Stimulated activated CD8-positive, alpha-beta memory T cell treated with anti-CD3 and anti-CD28 coated beads, Interleukin-2, amount 100 ng/mL, for 1 hour (primary cell): ENCODE measurements at regions not wholly inside any gene's neighbourhood (a gene's known extent, or its start where the extent isn't known, plus 50 kb on each side); places are given as distances from the start of the nearest gene placed in this dataset.

Experiments
- DNase-seq, 2 donors: peaks; one replicate each; pipeline ENCODE4 v3.0.0-alpha.2; 2020; ENCODE audit warnings: low read depth in 2 of 2

DNA sequence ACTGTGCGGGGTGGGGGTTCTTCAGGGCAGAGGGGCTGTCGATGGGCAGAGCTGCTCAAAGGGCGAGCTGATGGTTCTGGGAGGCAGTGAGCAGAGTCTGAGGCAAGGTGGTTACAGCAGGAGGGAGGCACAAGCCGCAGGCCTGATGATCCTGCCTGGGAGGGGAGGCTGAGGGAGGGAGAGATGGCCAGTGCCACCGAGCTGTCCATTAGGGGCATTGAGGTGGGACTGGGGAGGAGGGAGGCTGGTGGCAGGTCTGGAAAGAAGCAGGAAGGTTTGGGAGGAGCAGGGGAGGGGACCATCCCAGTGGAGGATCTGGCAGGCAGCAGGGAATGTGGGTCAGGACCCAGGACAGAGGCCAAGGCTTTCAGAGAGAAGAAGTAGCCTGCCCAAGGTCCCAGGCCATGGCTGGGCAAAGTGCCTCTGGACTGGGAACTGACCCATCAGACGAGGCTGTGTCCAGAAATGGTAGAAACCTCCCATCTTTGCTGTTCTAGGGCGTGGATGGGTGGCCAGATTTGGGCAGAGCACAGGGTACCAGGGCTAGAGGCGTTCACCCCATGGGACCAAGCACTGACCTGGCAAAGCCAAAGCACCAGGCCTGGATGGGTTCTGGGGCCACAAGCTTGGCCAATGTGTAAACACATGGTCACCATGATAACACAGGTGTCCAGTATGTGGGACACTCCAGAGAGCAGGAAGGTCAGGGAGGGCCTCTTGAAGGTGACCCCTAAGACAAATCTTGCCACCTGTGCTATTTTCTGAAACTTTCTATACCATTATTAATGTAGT is 55.5 kb downstream of the INHBB start:
- no peak for DNase-seq

- DNase-seq = no peak
Measured at GRCh38 chr2:120402067-120402433, 56.1 kb downstream of the INHBB start.

GRCh38 chr2:120402508-120402907 is 56.6 kb downstream of the INHBB start:
- no peak for DNase-seq

DNA sequence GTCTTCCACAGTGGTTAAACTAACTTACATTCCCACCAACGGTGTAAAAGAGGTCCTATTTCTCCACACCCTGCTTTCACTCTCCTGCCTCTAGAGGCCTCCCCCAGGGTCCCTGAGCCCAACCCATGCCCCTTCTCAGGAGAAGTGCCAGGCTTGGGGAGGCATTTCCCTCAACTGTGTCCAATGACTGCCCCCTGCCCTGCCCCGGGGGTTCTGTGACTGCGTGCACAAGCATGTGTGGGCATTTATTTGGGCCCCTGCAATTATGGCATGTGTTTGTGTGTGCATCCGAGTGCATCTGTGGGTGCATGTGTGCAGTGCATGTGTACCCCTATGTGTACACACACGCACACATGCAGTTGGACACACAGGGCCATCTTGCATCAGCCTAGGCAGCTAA is 57.3 kb downstream of the INHBB start:
- DNase-seq = no peak

GRCh38 chr2:120403676-120404075 is 57.7 kb downstream of the INHBB start:
- no peak for DNase-seq

DNA sequence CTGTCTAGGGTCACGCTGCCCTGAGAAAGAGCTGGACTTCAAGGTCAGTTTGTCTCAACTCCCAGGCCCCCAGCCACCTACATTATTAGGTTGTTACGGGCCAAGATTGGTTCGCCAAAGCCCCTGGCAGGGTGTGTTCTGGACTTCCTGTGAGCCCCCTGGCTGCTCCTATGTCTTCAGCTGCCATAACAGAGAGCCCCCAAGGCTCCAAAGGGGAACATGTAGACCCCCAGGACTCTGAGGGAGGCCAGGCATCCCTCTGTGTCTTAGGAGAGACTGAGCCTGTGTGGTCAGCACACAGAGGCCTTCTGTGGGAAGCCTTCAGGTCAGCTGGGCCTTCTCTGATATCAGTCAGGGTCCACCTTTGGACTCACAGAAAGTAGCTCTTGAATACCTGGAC is 58.3 kb downstream of the INHBB start:
- DNase-seq = no peak

GRCh38 chr2:120404941-120405758 is 59.2 kb downstream of the INHBB start:
- DNase-seq = no peak

DNA sequence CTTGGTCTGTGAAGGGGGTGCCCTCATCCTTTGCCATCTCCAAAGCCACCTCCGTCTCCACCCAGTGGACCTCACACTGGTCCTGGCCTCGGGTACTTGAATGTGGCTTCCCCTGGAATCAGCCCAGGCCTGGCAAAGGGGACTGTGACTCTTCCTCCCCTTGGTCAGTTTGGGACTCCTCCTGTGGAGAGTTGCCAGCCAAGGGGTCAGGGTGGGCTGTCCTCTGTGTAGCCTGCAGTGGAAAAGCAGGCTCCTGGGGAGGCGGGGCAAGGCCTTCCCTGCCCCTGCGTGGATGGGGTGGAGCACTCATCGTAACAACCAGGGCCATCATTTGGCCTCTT is 59.8 kb downstream of the INHBB start:
- DNase-seq = no peak

- DNase-seq = no peak
Measured at GRCh38 chr2:120406566-120406965, 60.6 kb downstream of the INHBB start.

GRCh38 chr2:120410487-120410886 is 64.6 kb downstream of the INHBB start:
- no peak for DNase-seq

DNA sequence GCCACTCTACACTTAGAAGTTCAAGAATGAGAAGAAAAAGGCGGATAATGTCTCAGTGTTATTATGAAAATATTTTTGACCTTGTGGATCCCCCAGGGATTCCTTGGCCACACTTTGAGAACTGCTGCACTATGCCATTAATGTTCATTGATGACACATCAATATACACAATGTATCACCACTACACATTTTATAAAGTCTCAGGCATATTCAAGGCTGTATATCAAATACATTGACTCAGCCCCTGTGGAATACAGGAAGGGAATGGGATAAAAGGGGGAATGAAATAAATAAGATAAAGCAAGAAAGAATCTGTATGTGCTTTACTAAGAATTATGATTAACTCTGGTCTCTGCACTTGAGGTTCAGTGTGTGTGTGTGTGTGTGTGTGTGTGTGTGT is 69.1 kb downstream of the INHBB start:
- no peak for DNase-seq

DNA sequence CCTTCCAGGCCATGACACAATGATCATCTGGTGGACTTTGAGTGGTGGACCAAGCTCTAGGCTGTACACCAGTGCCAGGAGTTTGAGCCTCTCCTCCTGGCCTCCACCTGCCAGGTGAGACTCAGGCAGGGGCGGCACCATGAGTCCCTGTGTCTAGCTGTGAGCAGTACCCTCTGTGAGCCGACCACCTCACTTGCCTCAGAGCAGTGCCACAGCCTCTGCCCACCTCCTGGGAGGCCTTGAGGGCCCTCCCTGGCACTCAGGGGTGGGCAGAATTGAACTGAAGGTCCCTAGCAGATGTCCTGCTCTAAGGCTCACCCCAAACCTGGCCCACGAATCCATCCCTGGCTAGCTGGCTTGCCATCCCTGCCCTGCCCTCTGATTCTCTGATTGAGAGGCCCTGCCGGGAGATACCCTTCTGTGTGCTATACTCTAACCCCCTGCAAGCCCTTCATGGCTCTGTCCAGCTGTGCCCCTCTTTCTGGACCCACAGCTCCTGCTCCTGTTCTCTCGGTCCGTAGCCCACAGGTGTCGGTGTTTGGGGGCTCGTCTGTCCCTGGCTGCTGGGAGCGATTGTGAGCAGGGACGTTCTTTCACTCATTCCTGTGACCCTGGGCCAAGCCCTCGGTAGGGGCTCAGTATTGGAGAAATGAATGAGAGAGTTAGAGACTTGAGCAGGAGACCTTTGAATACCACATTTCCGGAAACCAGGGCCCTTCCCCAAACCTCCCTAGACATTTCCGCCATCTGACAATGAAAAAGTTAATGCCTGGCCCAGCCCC is 70.0 kb downstream of the INHBB start:
- DNase-seq = no peak

DNA sequence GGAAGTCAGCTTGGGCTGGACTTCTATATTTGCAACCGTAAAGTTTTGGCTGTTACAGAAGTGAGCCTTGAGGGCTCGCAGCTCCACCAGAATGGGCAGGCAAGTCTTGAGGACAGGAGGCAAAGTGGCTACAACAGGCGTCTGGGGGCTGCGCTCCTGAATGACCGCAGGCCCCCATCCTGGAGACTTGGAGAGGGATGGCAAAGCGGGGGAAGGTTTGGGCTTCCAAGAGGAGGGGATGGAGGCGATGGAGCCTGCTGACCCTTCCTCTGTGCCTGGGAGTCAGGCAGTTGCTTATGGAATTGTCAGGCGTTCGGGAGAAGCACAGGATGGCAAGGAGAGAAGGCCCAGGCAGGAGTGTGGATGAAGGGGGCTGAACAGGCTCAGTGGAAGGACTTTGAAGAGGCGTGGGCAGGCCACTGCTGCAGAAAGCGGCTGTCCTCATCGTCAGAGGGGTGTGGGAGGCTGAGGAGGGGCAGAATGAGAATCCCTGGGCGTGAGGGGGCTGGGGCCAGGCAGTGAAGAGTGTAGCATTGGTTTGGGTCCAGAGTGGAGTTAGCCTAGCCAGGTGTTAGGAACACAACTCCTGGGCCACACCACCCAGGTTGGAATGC is 72.3 kb downstream of the INHBB start:
- DNase-seq = no peak

DNA sequence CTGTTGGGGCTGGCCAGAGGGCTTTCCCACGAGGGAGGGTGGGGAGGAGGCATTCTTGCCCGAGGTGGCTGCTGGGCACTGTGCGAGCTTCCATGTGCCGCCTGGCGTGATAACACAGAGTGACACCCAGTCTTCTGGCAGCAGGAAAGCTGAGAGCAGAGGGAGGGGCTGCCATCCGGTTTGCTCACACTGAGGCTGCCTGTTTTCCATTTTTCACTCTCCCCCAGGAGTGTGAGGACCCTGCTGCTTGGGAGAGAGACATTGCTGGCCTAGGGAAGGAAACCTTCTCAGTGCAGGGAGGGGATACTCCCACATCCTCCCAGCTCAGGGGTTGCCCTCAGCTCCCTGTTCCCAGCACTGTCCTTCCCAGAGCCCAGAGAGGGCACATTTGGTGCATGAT is 73.1 kb downstream of the INHBB start:
- DNase-seq = no peak

DNA sequence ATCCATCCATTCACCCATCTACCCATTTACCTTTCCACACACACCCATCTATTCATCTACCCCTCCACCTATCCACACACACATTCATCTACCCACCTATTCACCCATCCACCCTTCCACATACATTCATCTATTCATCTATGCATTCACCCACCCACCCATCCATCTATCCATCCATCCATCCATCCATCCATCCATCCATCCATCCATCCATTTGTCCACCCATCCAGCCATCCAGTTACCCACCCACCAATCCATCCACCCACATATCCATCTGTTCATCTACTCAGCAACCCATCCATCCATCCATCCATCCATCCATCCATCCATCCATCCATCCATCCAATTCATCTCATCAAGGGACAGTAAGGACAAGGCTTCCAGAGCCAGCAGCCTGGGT is 74.0 kb downstream of the INHBB start:
- DNase-seq = no peak

DNA sequence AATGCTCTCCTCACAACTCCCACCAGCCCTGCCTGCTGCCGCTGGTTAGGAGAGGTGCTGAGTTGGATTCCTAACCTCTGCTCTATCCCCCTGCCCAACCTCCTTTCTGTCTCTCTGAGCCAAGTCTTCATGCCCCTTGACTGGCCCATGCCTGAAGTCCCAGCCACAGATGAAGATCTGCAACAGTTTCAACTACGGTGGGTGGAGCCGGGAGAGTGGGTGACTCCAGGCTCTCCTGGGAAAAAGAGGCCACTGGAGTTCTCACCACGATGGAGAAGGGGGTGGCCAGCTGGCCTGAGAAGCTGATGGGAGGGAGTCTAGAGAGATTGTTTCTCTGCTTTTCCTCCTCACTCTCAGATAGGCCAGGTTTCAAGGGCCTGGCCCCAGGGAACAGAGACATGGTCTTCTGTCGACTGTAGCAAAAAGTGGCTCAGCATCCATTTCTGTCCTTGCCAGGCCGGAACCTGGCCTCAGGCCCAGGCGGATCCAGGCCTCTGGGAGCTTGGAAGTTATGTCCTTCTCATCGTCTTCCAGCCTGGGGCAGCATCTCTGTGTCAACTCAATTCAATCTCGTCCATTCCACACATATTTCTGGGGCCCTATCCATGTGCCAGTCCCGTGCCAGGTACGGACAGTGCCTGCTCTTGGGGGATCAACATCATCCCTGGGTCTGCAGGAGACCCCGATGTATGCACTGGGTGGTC is 75.3 kb downstream of the INHBB start:
- no peak for DNase-seq

DNA sequence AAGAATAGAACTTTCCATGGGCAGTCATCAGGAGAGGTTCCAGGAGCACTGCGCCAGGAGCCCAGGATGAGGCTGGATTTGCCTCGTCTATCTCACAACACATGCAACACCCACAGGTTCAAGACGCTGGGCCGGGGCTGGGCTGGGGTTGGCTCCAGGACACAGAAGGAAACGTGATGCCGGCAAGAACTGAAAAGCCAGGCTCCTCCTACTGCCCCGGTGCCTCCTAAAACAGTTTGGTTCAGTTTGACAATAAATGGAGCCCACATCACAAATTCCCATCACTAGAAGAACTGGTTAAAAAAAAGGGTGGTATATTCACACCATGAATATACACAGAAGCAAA is 75.9 kb downstream of the INHBB start:
- DNase-seq = no peak

DNA sequence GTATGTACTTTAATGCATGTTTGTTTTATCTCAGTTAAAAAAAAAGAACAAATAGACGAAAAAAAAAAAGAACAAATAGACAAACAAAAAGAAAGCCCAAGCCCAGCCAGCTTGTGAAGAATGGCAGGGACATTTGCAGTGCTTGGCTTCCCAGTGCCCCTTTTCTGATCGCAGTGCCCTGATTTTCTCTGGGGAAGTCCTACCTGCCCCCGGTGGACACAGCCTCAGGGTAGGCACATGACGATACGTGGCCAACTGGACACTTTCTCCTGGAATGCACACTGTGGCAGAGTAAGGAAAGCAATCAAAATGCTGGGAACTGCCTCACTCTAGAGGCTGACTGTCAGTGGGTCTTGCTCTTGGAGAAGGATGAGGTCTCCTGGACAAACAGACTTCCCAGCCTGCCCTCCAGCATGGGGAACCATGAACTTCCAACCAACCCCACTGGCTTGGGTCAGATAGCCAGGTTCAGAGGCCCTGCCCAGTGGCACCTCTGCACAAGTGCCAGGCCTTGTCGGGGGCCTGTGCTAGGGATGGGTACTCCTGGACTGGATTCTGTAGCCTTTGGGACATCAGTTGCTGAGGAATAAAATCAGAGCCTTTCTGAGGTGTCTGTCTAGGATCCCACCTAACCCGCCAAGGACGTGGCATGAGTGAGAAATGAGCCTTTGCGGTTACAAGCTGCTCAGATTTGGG is 76.7 kb downstream of the INHBB start:
- no peak for DNase-seq

DNA sequence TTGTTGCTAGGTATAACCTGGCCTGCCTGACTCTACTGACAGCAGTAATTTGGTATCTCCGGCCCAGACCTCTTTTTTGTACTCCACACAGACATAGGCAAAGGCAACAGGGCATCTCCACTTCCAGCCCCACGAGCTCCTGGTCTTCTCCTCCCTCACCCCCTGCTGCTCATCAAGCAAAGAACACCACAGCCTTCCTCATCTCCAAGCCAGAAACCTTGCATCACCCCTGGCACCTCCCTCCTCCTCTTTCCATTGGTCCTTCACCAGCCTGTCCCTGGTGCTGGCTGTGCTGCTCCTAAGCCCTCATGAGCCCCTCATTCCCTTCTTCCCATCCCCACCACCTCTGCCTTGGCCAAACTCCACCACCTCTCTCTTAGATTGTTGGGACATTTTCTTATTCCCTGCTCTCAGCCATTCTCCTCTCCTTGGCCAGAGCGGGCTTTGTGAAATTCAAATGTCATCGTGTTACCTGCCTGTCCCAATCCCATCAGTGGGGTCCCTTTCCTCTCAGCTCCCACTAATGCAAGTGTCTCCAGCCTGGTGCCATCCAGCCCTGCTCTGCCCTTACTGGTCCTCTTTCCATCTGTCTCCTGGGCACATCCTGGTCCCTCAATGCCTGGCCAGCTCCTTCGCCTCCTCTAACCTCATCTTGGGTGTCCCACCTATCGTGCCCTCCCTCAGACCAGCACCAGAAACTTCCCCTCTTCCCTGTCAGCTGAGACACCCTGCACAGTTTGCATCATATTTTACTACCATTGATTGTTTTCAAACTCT is 77.4 kb downstream of the INHBB start:
- no peak for DNase-seq

DNA sequence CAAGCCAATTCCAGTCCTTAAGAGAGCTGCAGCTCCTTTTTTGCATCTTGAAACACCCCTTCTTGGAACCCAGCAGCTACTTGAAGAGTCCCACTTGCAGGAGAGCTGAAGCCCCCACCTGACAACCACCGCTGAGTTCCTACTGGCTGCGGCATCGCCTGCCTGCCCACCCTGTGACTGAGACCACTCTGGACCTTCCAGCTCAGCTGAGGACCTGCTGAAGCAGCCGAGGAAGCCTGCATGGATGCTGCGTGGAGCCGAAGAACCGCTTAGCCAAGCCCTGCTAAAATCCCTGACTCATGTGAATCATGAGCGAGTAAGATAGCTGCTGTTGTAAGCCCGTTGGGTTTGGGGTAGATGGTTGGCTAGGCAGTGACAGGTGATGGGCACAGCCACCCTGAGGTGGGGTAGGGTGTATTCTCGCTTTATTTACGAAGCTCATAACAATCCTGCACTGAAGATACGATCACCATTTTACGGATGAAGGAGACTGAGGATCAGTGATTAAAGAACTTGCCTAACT is 78.4 kb downstream of the INHBB start:
- no peak for DNase-seq
